GM10248 (cell line): ENCODE measurements at regions not wholly inside any gene's neighbourhood (a gene's known extent, or its start where the extent isn't known, plus 50 kb on each side); places are given as distances from the start of the nearest gene placed in this dataset.

Experiments used
- CTCF ChIA-PET: fragments of 300-600 bp; sonication (Branson Sonifier 250); formaldehyde crosslinking; extraction: SDS; loops from one replicate; lab custom pipeline; 2021; ENCODE audit warnings: antibody characterized with exemption; lab: Yijun Ruan, JAX
- POLR2A ChIA-PET: fragments of 350-650 bp; sonication (Branson Sonifier 250); formaldehyde crosslinking; extraction: SDS; loops from one replicate; lab custom pipeline; 2020; ENCODE audit warnings: antibody characterized with exemption; lab: Yijun Ruan, JAX
- DNase-seq: peaks from one replicate; pipeline ENCODE4 v3.0.0; 2012; ENCODE audit errors: extremely low spot score
- TF ChIP-seq, protein P1 (sequence below): IDR thresholded peaks from 2 replicates; pipeline ENCODE4 v1.5.1; 2012; ENCODE audit warnings: mild to moderate bottlenecking, low read depth; ENCODE audit errors: extremely low read depth, missing control alignments, control extremely low read depth

DNA sequence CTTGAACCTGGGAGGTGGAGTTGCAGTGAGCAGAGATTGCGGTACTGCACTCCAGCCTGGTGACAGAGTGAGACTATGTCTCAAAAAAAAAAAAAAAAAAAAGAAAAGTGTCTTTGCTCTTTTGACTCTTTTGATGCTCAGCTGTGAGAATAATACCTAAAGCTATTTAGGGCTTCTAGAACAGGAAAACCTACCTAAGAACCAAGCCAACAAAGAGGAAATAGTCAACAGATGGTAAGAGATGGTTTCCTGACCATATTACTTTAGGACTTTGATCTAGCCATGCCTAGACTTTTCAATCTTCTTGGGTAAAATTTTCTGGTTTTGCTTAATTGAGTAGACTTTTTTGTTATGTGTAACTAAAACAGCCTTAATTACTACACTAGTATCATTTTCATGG is 508.1 kb downstream of the EPHA7 start:
- DNase-seq = no peak
- POLR2A ChIA-PET = no interaction called here
- TF ChIP-seq, protein P1, sequence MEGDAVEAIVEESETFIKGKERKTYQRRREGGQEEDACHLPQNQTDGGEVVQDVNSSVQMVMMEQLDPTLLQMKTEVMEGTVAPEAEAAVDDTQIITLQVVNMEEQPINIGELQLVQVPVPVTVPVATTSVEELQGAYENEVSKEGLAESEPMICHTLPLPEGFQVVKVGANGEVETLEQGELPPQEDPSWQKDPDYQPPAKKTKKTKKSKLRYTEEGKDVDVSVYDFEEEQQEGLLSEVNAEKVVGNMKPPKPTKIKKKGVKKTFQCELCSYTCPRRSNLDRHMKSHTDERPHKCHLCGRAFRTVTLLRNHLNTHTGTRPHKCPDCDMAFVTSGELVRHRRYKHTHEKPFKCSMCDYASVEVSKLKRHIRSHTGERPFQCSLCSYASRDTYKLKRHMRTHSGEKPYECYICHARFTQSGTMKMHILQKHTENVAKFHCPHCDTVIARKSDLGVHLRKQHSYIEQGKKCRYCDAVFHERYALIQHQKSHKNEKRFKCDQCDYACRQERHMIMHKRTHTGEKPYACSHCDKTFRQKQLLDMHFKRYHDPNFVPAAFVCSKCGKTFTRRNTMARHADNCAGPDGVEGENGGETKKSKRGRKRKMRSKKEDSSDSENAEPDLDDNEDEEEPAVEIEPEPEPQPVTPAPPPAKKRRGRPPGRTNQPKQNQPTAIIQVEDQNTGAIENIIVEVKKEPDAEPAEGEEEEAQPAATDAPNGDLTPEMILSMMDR = no peak
- CTCF ChIA-PET = no interaction called here

DNA sequence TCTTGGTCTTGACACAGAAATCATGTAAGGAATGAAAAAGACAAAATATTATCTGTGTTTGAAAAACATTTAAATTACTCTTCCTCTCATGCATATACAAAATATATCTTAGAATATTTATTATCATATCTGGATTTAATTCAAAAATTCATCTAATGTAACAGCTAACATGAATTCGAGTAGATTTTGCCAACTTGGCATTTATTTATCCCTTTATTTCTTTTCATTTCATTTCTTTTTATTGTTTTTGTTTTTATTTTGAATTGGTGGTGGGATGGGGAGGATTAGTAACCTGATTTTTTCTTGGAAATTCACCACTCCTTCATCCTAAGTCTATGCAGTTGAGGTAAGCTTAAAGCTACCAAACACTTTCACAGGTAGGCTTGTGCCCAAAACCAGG is 508.7 kb downstream of the EPHA7 start:
- TF ChIP-seq, protein P1 = no peak
- POLR2A ChIA-PET = no interaction called here
- CTCF ChIA-PET = no interaction called here
- no peak for DNase-seq

DNA sequence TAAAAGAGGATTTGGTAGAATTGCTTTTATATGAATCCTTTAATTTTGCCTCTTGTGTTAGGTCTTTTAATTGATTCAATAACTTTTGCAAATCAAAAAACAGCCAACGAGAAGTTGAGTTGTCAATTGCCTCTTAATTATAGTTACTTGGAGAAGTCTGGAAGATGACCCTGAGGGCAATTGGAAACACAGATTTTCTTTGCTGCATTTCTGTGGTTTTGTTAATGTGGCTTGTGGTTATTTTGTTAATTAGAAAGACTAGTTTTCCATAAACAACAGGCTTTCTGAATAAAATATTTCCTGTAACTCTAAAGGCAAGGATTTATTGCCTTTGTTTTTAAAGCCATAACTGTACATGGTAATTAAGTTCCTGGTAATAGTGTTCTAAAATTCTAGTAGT is 513.0 kb downstream of the EPHA7 start:
- TF ChIP-seq, protein P1 = no peak
- POLR2A ChIA-PET = no interaction called here

DNA sequence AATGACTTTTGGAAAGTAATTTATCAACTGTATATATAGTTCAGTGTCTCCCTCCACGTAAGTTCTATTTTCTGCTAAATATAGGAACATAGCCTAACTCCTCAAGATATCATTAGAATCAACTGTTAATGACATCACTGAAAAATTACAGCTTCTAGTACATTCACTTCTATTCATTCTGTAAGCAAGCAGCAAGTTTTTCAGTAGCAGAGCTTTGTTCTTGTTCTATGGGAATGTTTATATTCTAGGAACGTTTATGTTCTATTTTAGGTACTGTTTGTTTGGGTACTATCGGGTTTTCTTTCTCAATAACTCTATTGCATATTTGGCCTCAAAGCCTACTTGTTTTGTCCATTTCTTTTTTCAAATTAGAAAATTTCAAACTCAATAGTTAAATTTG is 525.6 kb downstream of the EPHA7 start:
- no peak for DNase-seq
- TF ChIP-seq, protein P1 = no peak
- POLR2A ChIA-PET = no interaction called here
- CTCF ChIA-PET = interaction anchor here (1.3 kb wide), 1 partner anchor 9 kb away, joined by 9 read pairs; no protein-coding TSS in a partner anchor

More for the DNA sequence above, 513.0 kb downstream of the EPHA7 start:
- CTCF ChIA-PET = no interaction called here
- no peak for DNase-seq

DNA sequence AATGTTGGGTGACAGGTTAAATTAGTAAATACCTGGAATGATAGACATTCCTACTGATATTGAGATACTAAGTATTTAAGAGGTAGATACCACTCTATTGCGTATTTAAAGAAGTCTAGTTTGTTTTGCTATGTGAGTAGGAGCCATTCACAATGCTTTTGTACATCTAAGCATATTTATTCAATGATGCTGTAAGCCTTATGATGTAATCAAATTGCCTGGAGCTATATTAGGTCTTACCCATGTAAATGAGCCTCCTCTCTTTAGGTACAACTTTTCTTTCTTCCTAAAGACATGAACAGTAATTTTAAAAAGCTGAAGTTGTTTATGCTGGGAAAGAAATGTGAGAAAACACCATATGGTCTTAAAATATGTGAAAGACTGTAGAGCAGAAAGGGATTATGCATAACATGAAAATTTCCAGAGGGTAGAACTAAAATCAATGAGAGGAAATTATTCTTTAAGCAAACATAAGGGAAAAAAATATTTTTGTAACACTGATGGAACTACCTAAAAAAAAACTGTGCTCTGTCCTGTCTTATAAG is 526.7 kb downstream of the EPHA7 start:
- no peak for DNase-seq
- CTCF ChIA-PET = no interaction called here
- TF ChIP-seq, protein P1 = no peak
- POLR2A ChIA-PET = no interaction called here

DNA sequence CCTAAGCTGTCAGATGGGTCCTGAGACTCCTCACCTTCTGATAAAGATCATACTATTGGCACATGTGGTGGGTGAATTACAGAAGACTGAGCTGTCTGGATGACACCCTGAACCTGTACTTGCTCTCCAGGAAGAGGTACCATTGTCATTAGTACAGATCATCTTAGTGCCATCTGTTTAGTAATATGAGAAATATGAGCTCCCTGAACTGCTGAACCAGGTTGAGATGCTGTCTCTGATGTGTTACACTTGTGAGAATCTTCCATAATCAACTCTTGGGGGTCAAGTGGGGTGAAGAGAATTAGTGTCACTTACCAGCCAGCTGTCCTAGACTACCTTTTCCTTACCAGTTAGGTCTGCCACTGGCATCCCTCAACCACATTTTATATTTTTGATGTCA is 531.0 kb downstream of the EPHA7 start:
- no peak for DNase-seq
- TF ChIP-seq, protein P1 = no peak
- ChIA-PET CTCF (no interaction called here), POLR2A (no interaction called here)

DNA sequence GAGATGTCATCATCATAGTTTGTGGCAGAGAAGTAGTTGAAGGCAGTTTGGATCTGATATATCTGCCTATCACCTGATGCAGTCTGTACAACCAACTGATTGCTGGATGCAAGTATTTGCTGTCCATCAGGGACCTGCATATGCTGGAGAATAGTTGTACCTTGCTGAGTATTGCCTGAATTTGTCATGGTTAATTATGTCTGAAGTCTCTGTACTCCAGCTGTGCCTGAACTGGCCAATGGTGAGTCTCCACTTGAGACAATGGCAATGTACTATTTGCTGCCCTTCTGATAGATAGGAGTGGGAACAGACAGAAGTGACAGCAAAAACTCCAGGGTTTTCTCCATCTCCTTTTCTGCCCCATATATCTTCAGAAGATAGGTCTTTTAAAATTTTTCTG is 531.5 kb downstream of the EPHA7 start:
- no peak for DNase-seq
- TF ChIP-seq, protein P1 = no peak
- ChIA-PET CTCF (no interaction called here), POLR2A (no interaction called here)
